ENCODE measurements at regions not wholly inside any gene's neighbourhood (a gene's known extent, or its start where the extent isn't known, plus 50 kb on each side); places are given as distances from the start of the nearest gene placed in this dataset.

- peak overlapping the region; percentile 99 for H3K27ac ChIP-seq
- ChIA-PET POLR2A (ENCODE audit: low non-redundant PET) (interaction anchor here (0.6 kb wide), 2 partner anchors 35 to 419 kb away, joined by 3 to 6 read pairs; no protein-coding TSS in a partner anchor), CTCF (no interaction called here)
- TF ChIP-seq CTCF (conservative IDR thresholded peaks at IDR 0.05; ENCODE audit: low read depth): no peak
- DNase-seq (ENCODE audit: low spot score): peak; percentile 63
Observed at GRCh38 chr10:28054228-28054860, 55.5 kb upstream of the ODAD2 start.

GRCh38 chr10:28049286-28049685 lies 50.4 kb upstream of the ODAD2 start:
- no peak for TF ChIP-seq CTCF (conservative IDR thresholded peaks at IDR 0.05; ENCODE audit: low read depth)
- H3K27ac ChIP-seq: no peak overlapping the region
- no peak for DNase-seq (ENCODE audit: low spot score)
- POLR2A ChIA-PET (ENCODE audit: low non-redundant PET): no interaction called here
- CTCF ChIA-PET: no interaction called here
